HCEC 1CT (cell line): ENCODE measurements at regions not wholly inside any gene's neighbourhood (a gene's known extent, or its start where the extent isn't known, plus 50 kb on each side); places are given as distances from the start of the nearest gene placed in this dataset.
"Not testable (repeated sequence)": the region's sequence is repeated elsewhere in the genome, so short reads cannot be mapped to it uniquely, and the experiment has no call there.

ENCODE experiments used
- DNase-seq: peaks from one replicate; pipeline ENCODE4 v3.0.0-alpha.2; 2017

DNA sequence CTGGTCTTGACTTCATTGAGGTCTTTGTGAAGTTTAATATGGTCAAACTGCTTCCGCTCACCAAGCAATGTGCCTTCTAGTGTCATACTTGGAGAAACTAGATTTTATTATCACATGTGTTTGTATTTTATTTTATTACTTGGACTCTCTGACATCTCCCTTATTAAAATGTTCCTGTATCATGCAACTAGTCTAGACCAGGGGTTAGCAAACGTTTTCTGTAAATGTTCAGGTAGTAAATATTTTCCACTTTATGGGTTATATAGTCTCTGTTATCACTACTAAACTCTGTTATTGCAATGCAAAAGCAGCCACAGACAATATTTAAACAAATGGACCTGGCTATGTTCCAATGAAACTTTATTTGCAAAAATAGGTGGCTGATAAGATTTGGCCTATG lies 443.8 kb downstream of the MID1IP1 start:
- DNase-seq = no peak

DNA sequence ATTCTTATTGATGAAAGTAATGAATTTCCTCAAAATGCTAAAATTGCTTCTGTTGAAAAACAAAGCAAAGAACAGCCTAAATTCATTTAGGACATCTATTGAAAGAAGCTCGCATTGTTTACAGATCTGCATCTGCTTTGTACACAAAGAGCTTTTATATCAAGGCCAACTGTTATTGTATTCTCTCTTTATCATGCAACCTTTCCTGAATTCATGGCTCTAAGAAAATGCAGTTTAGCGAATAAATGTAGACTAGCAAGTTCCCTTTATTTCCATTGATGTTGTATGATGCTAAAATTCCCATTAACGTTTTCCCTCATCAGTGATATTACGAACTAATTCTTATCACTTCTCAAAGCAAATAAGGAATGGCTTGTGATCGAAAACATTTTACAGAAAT lies 446.3 kb downstream of the MID1IP1 start:
- DNase-seq = no peak

DNA sequence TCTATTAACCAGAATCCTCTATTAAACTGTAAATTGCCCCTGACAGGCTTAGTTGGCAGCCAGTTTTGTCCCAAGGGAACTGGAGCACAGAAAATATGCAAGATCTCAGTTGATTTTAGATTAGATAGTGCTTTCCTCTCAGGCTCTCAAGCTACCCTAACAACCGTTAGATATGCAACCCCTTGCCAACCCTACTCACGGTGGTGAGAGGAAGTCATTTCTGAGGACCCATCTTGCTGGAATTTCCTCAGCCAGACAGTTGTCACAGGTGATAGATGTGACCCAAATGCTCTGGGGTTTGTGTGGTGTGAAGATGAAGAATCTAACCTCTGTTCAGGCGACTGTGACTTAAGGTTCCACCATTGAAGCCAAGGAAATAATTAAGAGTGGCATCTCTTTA lies 447.1 kb downstream of the MID1IP1 start:
- no peak for DNase-seq

DNA sequence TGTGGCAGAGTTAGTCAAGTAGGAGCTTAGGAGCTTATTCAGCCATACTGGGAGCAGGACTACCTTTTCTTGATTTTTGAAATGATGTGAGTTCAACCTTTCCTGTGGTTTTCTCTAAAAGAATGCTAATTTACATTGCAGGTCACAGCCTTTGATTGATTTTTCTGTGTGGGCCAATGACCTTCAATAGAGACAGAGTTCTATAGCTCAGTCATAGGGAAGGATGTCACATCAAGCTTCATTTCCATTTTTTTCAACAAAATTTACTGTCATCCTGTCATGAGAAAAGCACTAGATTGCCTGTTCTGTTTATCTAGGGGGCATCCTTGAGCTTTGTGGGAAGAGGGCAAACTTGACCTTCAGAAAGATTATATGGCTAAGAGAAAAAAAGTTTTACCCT lies 448.7 kb downstream of the MID1IP1 start:
- no peak for DNase-seq

DNA sequence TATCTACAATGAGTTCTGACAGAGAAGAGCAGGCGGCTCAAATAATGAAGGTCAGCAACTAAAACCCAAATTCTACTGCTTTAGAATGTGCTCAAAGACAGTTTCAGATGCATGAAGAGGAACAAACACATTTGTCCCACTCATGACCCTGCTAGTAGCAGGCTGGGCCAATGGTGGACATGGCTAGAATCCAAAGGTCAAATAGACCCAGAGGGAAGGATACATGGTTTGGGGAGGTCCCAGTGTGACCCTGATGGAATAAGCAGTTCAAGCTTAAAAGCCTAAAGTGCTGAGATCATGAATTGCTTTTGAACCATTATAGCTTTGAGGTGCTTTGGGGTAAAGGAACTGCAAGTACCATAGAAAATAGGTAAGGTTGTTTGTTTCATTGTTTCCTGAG lies 450.7 kb downstream of the MID1IP1 start:
- no peak for DNase-seq

DNA sequence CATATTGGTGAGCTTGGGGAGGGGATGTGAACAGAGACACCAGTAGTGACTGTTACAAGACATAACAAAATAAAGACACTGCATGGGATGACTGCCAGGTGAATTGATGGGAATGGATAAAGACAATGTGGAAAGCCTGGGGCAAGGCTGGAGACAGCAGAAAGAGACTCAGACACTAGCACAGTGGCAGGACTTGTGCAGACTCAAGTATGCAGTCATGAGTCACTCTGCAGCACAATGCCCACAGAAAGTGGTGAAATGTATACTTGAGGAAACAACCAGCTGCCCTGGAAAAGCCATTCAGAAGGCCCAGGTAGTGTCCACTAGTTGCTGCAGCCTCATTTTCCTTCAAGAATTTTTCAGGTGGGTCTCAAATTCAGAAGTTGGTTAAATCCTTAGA lies 452.3 kb downstream of the MID1IP1 start:
- DNase-seq = no peak

DNA sequence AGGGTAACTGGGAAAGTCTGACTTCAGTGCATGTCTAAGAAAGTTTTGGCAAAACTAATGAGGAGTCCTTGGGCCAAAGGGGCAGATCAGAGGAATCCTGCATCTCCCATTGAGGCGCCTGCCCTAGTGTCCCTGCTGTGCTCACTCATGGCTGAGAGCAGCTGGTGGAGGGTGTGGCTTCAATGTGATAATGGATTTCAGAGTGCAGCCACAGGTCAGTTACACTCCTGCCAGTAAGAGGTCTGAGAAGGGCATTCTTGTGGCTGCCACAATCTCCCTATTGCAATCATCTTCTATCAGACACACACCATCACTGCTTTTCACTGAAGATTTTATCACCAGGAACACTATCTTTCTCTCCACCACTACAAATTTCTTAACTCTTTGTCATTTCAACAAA lies 457.1 kb downstream of the MID1IP1 start:
- DNase-seq = no peak

DNA sequence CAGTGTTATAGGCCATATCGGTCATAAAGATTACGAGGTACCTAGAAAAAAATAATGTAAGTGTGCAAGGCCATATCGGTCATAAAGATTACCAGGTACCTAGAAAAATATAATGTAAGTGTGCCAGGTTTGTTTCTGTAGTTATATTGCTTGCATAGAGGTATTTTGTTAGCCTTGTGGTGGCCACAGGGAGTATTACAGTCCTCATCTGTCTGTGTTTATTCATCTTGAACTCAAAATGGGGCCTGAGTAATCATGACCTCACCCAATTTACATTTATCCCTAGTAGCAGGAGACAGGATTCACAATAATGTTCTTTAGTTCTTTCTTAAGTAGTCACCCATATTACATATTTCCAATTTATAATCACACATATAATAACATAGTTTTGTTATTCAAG lies 459.7 kb downstream of the MID1IP1 start:
- peak; percentile 10 for DNase-seq

DNA sequence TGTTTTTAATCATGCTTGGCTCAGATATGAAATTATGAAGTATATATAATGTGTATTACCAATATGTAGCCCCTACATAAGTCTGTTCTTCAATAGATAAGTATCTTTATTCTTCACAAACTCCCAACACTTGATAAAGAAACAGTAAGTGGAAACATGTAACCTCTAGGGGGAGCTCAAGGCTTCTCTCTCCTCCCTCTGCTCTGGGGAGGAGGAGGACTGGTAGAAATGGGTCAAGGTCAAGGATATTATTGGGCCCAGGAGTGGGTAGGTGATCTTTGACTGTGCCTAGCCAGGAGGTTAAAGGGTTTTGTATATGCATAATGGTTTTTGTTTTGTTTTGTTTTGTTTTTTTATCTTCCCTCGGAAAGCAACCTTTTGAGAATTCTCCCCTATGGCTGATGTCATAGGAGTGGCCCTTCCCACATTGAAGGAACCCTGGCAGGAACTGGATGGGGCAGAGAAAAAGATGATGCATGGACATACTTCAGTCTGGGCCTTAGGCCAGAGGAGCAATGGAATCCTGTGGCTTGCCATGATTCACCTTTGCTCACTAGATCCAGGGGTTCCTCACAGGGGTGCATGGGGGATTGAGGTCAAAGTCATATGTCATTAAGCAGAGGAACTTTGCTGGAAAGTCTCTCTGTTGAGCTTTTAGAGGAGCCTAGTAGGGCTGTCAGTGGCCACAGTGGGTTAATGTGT lies 460.3 kb downstream of the MID1IP1 start:
- peak; percentile 8 for DNase-seq

DNA sequence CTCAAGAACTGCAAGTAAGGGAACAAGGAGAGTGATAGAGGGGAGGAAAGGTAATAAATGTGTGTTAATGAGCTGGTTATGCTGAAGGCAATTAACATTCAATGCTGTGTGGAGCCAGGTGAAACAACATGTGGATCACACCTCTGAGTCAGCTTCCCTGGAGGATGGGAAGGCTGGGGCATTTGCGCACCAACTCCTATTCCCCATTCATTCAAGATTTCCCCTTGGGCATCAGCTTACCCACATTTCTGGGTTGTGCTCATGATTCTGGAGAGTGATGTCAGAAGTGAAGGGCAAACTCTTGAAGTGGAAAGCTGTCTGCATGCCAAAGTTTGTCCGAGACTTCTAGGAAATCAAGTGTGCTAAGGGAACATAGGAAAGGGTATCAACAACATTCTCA lies 461.4 kb downstream of the MID1IP1 start:
- no peak for DNase-seq

DNA sequence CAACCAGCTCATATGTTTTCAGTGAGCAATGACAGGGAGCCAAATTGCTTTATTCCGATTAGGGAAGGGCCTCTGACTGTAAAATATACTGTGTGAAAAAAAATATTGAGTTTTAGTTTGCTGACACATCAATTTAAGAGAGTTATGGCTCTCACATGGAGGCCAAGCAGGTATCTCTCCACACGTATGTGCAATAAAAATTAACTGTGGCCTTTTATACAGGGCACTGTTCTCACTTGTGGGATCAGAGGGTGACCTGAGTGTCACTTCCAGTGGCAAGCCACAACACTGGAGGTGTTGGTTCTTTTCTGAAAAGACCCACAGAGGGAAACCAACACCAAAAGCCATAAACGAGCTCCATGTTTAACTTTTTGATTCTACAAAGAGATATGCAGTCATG lies 462.8 kb downstream of the MID1IP1 start:
- no peak for DNase-seq

DNA sequence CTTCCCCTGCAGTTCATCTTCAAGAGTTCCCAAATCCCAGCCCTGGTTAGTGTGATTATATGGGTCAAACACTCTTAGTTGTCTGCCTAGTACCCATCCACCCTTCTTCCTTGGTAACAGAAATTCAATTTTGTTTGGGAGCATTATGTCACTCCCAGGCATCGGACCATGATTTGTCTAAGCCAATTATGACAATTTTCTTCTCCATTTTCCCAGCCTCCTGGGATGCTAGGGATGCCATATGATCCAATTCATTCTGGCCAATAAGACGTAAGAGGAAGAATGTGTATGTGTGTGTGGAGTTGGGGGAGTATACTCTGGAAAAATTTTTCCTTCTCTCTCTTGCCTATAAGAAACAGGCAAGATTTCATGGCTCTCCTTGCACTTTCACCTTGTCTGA lies 465.9 kb downstream of the MID1IP1 start:
- no peak for DNase-seq

DNA sequence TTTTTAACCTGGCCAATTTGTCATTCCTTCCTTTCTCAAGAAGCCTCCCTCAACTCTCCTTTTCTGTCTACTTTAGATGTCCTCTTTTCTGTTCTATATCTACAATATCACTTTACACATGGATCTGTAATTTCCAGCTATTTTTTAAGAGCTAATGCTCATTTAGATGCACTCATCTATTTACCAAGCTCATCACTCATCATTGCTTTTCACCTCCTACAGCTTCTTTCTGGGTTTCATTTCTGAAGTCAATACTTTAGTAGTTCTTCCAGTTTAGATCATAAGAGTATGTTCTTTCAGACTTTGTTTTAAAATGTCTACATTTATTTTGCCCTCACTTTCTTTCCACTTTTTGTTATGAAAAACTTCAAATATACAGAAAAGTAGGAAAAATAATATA lies 466.9 kb downstream of the MID1IP1 start:
- no peak for DNase-seq

DNA sequence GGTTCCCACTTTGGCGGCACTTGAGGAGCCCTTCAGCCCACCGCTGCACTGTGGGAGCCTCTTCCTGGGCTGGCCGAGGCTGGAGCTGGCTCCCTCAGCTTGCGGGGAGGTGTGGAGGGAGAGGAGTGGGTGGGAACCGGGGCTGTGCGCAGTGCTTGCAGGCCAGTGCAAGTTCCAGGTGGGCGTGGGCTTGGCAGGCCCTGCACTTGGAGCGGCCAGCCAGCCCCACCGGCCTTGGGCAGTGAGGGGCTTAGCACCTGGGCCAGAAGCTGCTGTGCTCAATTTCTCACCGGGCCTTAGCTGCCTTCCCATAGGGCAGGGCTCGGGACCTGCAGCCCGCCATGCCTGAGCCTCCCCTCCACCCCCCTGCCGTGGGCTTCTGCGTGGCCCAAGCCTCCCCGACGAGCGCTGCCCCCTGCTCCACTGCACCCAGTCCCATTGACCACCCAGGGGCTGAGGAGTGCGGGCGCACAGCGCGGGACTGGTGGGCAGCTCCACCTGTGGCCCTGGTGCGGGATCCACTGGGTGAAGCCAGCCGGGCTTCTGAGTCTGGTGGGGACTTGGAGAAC lies 474.3 kb downstream of the MID1IP1 start:
- DNase-seq = no peak

DNA sequence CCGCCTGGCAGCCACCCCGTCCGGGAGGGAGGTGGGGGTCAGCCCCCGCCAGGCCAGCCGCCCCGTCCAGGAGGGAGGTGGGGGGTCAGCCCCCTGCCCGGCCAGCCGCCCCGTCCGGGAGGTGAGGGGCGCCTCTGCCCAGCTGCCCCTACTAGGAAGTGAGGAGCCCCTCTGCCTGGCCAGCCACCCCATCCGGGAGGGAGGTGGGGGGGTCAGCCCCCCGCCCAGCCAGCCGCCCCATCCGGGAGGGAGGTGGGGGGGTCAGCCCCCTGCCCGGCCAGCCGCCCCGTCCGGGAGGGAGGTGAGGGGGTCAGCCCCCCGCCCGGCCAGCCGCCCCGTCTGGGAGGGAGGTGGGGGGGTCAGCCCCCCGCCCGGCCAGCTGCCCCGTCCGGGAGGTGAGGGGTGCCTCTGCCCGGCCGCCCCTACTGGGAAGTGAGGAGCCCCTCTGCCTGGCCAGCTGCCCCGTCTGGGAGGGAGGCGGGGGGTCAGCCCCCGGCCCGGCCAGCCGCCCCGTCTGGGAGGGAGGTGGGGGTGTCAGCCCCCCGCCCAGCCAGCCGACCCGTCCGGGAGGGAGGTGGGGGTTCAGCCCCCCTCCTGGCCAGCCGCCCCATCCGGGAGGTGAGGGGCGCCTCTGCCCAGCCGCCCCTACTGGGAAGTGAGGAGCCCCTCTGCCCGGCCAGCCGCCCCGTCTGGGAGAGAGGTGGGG lies 476.6 kb downstream of the MID1IP1 start:
- not testable (repeated sequence) for DNase-seq

DNA sequence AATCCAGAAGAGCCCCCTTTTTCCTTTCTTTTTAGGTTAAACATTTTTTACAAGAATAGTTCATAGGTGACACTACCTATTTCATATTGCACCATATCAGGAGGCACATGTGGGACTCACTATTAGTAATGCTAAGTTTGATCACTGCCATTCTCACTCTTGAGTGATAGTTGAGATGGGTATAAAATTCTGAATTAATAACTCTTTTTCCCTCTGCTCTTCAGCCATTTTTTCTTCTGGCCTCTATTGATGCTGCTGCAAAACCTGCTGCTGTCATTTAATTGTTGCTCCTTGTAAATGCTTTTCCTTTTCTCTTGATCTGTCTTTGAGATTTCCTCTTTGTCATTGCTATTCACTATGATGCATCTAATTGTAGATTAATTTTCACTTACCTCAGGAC lies 482.0 kb downstream of the MID1IP1 start:
- no peak for DNase-seq

DNA sequence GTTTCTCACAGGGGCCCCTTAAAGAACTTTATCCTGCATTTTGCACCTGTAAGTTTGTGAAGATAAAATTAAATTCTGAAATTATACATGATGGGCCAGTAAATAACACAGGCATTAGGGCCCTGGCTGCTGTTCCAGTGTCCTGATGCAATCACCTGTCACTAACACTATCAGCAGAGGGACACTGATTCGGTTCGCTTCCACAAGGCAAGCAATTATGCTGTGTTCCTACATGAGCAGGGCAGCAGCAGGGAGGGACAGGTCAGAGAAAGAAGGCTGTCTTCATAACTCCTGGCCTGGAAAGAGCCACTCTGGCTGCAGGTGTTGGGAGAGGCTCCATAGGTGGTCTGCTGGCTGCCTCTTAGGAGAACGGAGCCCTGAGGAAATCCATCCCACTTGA lies 487.3 kb downstream of the MID1IP1 start:
- no peak for DNase-seq

DNA sequence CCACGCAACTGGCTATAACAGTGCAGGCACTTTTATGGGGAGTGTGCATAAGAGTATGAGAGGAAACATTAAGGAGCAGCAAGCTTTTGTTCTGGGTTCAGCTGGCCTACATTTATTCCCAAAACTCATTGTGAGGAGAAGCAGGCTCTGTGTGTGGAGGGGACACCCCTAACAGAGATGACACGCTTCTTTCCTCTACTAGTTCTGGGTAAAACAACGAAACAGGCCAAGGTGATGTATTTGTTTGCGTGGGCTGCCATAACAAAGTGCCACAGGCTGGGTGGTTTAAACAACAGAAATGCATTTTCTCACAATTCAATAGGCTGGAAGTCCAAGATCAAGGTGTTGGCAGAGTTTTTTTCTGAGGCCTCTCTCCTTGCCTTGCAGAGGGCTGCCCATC lies 488.6 kb downstream of the MID1IP1 start:
- DNase-seq = no peak

DNA sequence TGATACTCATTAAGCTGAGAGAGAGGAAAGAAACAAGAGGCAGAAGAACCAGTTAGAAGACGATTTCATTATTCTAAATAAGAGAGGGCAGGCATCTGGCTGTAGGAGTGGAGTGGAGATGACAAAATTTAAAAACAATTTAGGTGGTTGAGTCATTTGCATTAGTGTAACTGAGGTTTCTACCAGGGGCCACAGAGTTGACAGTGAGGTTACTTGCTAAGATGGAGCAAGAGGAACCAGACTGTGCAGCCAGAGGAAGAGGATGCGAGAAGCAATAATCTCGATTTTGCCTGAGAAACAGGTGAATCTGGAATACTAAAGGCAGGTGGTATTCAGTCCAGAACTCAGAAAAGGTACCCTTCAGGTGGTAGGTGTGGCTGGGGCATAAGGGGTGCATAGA lies 491.9 kb downstream of the MID1IP1 start:
- DNase-seq = no peak

DNA sequence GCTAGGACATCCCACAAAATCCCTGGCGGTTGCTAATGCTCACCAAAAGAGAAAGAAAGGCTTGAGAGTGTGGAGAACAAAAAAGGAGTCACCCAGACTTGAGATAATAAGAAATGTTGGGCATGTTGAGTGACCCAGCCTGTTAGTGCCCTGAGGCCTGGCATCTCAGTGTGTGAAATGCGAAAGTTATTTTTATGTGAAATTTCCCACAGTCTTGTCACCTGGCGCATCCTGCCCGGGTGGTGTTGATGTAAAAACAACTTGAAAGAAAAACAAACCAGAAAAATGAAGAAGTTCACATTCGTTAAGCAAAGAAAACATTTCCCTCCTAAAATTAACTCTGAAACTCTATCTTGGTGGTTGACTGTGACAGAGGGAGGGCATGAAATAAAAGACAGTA lies 495.2 kb downstream of the MID1IP1 start:
- DNase-seq = no peak

DNA sequence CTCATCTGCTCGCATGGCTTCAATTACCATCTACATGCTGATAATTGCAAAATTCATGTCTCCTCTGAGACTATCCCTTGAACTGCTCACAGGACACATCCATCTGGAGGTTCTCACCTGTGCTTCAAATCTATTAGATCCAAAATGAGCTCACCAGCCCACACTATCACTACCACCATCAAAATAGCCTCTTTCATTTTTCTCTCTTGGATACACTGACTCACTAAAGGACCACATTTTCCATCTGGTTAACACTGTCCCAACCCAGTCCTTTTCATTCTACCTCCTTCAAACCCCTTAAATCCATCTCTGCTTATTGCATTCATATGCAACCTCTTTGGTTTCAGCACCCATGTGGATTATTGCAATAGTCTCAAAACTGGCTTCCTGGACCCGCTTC lies 497.6 kb downstream of the MID1IP1 start:
- no peak for DNase-seq

DNA sequence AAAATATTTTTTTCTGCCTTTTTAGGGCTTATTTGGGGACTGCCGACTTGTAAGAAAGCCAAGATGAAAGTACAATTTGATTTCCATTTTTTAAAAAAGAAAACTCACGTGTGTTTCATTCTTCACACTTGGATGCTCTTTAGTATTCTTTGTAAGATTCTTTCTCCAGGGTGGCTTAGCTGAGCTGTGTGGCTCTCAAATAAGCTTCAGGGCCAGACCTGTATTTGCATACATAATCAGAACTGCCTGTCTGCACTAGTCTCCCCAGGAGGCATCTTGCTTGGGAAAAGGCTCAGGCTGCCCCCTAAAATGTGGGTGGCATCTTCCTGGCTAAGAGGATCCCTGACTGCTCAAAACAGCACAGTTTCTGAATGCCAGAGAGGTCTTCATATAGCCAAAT lies 498.4 kb downstream of the MID1IP1 start:
- DNase-seq = no peak

DNA sequence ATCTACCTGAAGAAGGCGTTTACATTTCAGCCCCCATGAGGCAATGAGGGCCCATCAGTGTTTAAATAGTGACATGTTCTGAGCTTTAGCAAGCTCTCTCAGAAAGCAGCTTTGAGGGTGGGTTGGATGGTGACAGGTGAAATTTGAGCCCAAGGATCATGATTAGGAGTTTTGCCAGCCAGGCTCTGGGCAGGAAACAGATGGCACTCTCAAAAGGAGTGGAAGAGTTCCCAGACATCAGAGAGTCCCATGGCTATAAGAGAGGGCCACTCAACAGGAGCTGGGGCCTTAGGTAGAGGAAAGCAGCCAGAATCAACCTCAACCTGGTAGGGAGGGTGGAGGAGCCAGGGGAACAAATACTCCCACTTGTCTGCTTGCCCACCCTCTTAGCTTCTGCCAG lies 499.8 kb downstream of the MID1IP1 start:
- no peak for DNase-seq

DNA sequence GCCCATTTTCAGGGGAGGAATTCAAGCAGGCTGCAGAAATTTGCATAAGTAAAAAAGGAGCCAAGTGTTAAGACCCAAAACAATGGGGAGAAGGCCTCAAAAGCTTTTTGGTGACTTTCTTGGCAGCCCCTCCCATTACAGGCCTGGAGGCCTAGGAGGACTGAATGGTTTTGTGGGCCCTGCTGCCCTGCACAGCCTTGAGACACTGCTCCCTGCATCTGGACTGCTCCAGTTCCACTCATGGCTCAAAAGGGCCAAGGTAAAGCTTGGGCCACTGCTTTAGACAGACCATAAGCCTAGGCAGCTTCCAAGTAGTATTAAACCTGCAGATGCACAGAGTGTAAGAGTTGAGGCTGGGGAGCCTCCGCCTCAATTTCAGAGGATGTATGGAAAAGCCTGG lies 501.6 kb downstream of the MID1IP1 start:
- no peak for DNase-seq

DNA sequence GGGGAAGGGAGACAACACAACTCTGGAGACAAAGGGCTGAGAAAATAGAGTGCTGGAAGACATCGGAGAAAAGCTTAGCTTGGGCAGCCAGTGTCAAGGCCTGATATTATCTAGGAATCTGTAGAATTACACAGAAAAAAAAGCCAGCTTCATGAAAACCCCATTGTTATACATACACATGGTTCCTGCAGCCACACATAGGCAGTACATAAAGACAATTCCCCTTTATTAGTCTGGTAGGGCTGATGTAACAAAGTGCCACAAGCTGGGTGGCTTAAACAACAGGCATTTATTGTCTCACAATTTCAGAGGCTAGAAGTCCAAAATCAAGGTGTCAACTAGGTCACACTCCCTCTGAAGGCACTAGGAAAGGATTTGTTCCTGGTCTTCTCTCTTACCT lies 503.5 kb downstream of the MID1IP1 start:
- no peak for DNase-seq
